HEK293 (cell line): ENCODE measurements at regions not wholly inside any gene's neighbourhood (a gene's known extent, or its start where the extent isn't known, plus 50 kb on each side); places are given as distances from the start of the nearest gene placed in this dataset.

ENCODE experiments used
- CTCF ChIA-PET: fragments of 350-600 bp; formaldehyde crosslinking; extraction: SDS; loops from one replicate; lab custom pipeline; 2021; ENCODE audit warnings: antibody characterized with exemption; lab: Yijun Ruan, JAX
- POLR2A ChIA-PET: fragments of 300-600 bp; formaldehyde crosslinking; extraction: SDS; loops from one replicate; lab custom pipeline; 2020; ENCODE audit warnings: antibody characterized with exemption, inconsistent platforms; lab: Yijun Ruan, JAX
- H3K27ac ChIP-seq: fragments of 200-500 bp; sonication (Bioruptor generic); 2 replicates; pipeline ENCODE4 v1.5.1; 2014; ENCODE audit warnings: low read depth, low read length, control low read depth, inconsistent platforms; ENCODE audit errors: extremely low read depth
- H3K36me3 ChIP-seq, 2 experiments: fragments of 200-500 bp in 1 of 2; sonication (Bioruptor generic) in 1 of 2; 1 replicate in 1 of 2; 2 replicates in 1 of 2; pipeline ENCODE4 v1.5.1; 2014 to 2017; ENCODE audit warnings: inconsistent platforms in 2 of 2, low read length in 2 of 2; ENCODE audit not compliant: control insufficient read depth in 2 of 2, insufficient read depth in 1 of 2
- H3K4me1 ChIP-seq: fragments of 200-500 bp; sonication (Bioruptor generic); 2 replicates; pipeline ENCODE4 v1.5.1; 2014; ENCODE audit warnings: mild to moderate bottlenecking, low read length, inconsistent platforms; ENCODE audit not compliant: control insufficient read depth, insufficient read depth
- H3K4me3 ChIP-seq: 2 replicates; pipeline ENCODE4 v1.5.1; 2011; ENCODE audit warnings: low read depth, mild to moderate bottlenecking, control low read depth, low read length, moderate library complexity
- H3K9me3 ChIP-seq: fragments of 200-500 bp; sonication (Bioruptor generic); 2 replicates; pipeline ENCODE4 v1.5.1; 2014; ENCODE audit warnings: low read depth, low read length, inconsistent platforms; ENCODE audit not compliant: control insufficient read depth, insufficient read depth
- GLIS1 ChIP-seq: fragments of 450-650 bp; formaldehyde crosslinking; IDR thresholded peaks from 2 replicates; pipeline ENCODE4 v1.5.1; 2016; ENCODE audit warnings: missing biosample characterization, missing genetic modification characterization
- HIC1 ChIP-seq: fragments of 450-650 bp; formaldehyde crosslinking; IDR thresholded peaks from 2 replicates; pipeline ENCODE4 v1.5.1; 2016; ENCODE audit warnings: missing biosample characterization, missing genetic modification characterization
- ZBTB6 ChIP-seq: fragments of 450-650 bp; formaldehyde crosslinking; IDR thresholded peaks from 2 replicates; pipeline ENCODE4 v1.5.1; 2017; ENCODE audit warnings: missing biosample characterization, missing genetic modification characterization
- ZBTB7A ChIP-seq: fragments of 450-650 bp; formaldehyde crosslinking; IDR thresholded peaks from 2 replicates; pipeline ENCODE4 v1.5.1; 2016; ENCODE audit warnings: low read depth, missing biosample characterization, missing genetic modification characterization
- ZEB2 ChIP-seq: fragments of 450-650 bp; formaldehyde crosslinking; IDR thresholded peaks from 2 replicates; pipeline ENCODE4 v1.5.1; 2016; ENCODE audit warnings: missing biosample characterization, missing genetic modification characterization
- ZNF112 ChIP-seq: fragments of 450-650 bp; formaldehyde crosslinking; IDR thresholded peaks from 2 replicates; pipeline ENCODE4 v1.5.0; 2017; ENCODE audit warnings: missing biosample characterization, missing genetic modification characterization
- ZNF140 ChIP-seq: fragments of 450-650 bp; formaldehyde crosslinking; IDR thresholded peaks from 2 replicates; pipeline ENCODE4 v1.5.1; 2016; ENCODE audit warnings: missing biosample characterization, missing genetic modification characterization
- ZNF175 ChIP-seq: fragments of 450-650 bp; formaldehyde crosslinking; IDR thresholded peaks from 2 replicates; pipeline ENCODE4 v1.5.1; 2016; ENCODE audit warnings: missing biosample characterization, missing genetic modification characterization
- ZNF266 ChIP-seq: fragments of 450-650 bp; formaldehyde crosslinking; IDR thresholded peaks from 2 replicates; pipeline ENCODE4 v1.5.1; 2016; ENCODE audit warnings: missing biosample characterization, missing genetic modification characterization, low read depth
- ZNF423 ChIP-seq: fragments of 450-650 bp; formaldehyde crosslinking; IDR thresholded peaks from 2 replicates; pipeline ENCODE4 v1.5.1; 2016; ENCODE audit warnings: missing biosample characterization, missing genetic modification characterization
- ZNF561 ChIP-seq: fragments of 450-650 bp; IDR thresholded peaks from 2 replicates; pipeline ENCODE4 v1.5.1; 2018; ENCODE audit warnings: missing biosample characterization, missing genetic modification characterization, borderline replicate concordance
- ZNF777 ChIP-seq: fragments of 450-650 bp; formaldehyde crosslinking; IDR thresholded peaks from 2 replicates; pipeline ENCODE4 v1.5.1; 2017; ENCODE audit warnings: missing biosample characterization, missing genetic modification characterization, borderline replicate concordance
- ZNF830 ChIP-seq: fragments of 450-650 bp; IDR thresholded peaks from 2 replicates; pipeline ENCODE4 v1.5.0; 2018; ENCODE audit warnings: missing biosample characterization, missing genetic modification characterization, low read depth, mild to moderate bottlenecking, moderate library complexity
- ZSCAN30 ChIP-seq: fragments of 450-650 bp; IDR thresholded peaks from 2 replicates; pipeline ENCODE4 v1.5.1; 2018; ENCODE audit warnings: missing biosample characterization, mild to moderate bottlenecking, missing genetic modification characterization, moderate library complexity
- TF ChIP-seq, protein P1 (sequence below): fragments of 450-650 bp; formaldehyde crosslinking; IDR thresholded peaks from 2 replicates; pipeline ENCODE4 v1.5.0; 2017; ENCODE audit warnings: missing biosample characterization, missing genetic modification characterization, borderline replicate concordance

- TF ChIP-seq HIC1 (tag by site-specific recombination) (no peak), ZEB2 (tag by site-specific recombination) (no peak), ZSCAN30 (no peak), ZNF561 (no peak)
Observed at GRCh38 chr7:124191030-124191429, 158.2 kb upstream of the TMEM229A start (continued).

- no peak overlapping the region for H3K27ac ChIP-seq
- ChIA-PET POLR2A (no interaction called here), CTCF (no interaction called here)
- H3K9me3 ChIP-seq: no peaks in the 10 kb centered on the region
- peak; percentile 76 for TF ChIP-seq GLIS1 (tag by site-specific recombination)
- no peak for TF ChIP-seq ZNF175 (tag by site-specific recombination)
- TF ChIP-seq ZNF830 (tag by site-specific recombination): no peak
- TF ChIP-seq ZEB2 (tag by site-specific recombination): no peak
- H3K4me3 ChIP-seq: no peak overlapping the region
- H3K4me1 ChIP-seq: no peaks in the 10 kb centered on the region
- no peaks in the 10 kb centered on the region for H3K36me3 ChIP-seq
Observed at GRCh38 chr7:124188576-124188975, 155.7 kb upstream of the TMEM229A start.

DNA sequence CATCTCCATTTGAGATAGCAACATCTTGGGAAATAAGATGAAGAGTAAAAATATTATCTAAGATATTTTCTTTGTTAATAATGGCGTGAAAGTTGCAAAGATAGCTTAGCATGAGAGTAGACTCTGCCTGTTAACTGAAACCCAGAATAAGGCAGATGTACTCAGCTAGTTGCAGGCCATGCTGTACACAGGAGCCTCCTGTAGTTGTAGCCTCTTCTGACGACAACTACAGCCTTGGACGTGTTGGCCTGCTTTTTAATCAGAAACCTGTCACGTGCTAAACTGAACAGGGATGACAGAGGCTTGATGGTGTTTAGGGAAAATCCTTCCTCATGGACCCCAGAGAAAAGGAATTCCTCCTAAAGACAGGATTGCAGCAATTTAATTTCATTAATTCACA, 155.1 kb upstream of the TMEM229A start:
- Histone ChIP-seq H3K9me3 (no peaks in the 10 kb centered on the region), H3K27ac (no peak overlapping the region), H3K4me1 (no peaks in the 10 kb centered on the region), H3K4me3 (no peak overlapping the region), H3K36me3 (no peaks in the 10 kb centered on the region)
- CTCF ChIA-PET: no interaction called here
- POLR2A ChIA-PET: no interaction called here
- TF ChIP-seq ZNF175 (tag by site-specific recombination) (no peak), ZBTB7A (tag by site-specific recombination) (no peak), ZNF140 (tag by site-specific recombination) (no peak), ZBTB6 (tag by site-specific recombination) (no peak), ZNF777 (no peak), ZNF266 (tag by site-specific recombination) (no peak), ZNF112 (tag by site-specific recombination) (no peak)
- TF ChIP-seq, protein P1, sequence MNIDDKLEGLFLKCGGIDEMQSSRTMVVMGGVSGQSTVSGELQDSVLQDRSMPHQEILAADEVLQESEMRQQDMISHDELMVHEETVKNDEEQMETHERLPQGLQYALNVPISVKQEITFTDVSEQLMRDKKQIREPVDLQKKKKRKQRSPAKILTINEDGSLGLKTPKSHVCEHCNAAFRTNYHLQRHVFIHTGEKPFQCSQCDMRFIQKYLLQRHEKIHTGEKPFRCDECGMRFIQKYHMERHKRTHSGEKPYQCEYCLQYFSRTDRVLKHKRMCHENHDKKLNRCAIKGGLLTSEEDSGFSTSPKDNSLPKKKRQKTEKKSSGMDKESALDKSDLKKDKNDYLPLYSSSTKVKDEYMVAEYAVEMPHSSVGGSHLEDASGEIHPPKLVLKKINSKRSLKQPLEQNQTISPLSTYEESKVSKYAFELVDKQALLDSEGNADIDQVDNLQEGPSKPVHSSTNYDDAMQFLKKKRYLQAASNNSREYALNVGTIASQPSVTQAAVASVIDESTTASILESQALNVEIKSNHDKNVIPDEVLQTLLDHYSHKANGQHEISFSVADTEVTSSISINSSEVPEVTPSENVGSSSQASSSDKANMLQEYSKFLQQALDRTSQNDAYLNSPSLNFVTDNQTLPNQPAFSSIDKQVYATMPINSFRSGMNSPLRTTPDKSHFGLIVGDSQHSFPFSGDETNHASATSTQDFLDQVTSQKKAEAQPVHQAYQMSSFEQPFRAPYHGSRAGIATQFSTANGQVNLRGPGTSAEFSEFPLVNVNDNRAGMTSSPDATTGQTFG (tag by site-specific recombination): no peak

DNA sequence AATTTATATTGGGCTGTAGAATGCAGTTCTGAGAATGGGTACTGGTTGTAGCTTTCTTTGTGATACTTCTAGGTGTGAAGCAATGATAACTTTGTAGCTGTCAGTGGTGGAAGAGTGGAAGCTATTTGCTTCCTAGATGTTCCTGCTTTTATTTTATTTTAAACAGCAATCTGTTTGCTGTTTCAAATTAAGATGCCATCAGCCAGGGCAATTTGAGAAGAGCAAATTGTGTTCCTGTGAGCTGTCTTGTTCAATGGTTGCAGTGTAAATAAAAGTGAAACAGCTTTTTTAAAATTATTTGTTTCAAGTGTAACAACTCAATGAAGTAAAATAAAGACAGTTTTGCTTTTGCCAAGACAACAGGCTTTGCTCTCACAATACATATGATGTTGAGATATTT, 150.8 kb upstream of the TMEM229A start:
- CTCF ChIA-PET: interaction anchor here (0.9 kb wide), 1 partner anchor 9 kb away, joined by 3 read pairs; no protein-coding TSS in a partner anchor

More for the DNA sequence above, 150.8 kb upstream of the TMEM229A start:
- no peaks in the 10 kb centered on the region for H3K4me1 ChIP-seq
- H3K4me3 ChIP-seq: no peak overlapping the region
- no peaks in the 10 kb centered on the region for H3K36me3 ChIP-seq
- H3K27ac ChIP-seq: no peak overlapping the region
- no peak for TF ChIP-seq ZNF423 (tag by site-specific recombination)
- POLR2A ChIA-PET: no interaction called here
- no peaks in the 10 kb centered on the region for H3K9me3 ChIP-seq
